Stimulated activated CD8-positive, alpha-beta memory T cell treated with anti-CD3 and anti-CD28 coated beads, Interleukin-7, amount 100 ng/mL, for 24 hours (primary cell): ENCODE measurements at regions not wholly inside any gene's neighbourhood (a gene's known extent, or its start where the extent isn't known, plus 50 kb on each side); places are given as distances from the start of the nearest gene placed in this dataset.

Experiments
- DNase-seq: peaks from one replicate; pipeline ENCODE4 v3.0.0-alpha.2; 2020; ENCODE audit warnings: low read depth

DNA sequence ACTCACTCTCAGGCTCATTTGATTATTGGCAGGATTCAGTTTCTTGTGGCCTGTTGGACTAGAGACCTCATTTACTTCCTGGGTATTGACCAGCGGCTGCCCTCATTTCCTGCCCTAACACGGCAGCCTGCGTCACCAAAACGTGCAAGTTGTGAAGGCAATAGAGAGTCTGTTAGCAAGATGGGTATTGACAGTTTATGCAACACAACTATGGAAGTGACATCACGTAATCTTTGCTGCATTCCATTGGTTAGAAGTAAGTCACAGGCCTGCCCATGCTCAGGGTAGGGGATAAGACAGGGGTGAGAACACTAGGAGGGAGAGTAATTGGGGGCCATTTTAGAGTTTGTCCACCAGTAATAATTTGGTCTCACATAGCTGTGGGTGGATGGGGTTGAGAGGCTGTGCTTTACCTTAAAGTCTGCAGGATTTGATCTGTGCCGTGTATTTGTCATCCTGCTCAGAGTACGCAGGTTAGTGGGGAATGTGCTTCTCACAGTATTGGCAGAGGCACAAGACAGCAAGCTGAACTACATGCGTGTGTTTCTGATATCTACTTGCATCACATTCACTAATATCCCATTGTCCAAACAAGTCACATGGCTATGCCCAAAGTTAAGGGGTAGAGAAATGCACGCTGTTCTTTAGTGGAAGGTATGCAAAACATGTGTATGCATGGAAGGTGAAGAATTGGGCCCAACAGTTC, 83.3 kb downstream of the EDEM1 start:
- no peak for DNase-seq

DNA sequence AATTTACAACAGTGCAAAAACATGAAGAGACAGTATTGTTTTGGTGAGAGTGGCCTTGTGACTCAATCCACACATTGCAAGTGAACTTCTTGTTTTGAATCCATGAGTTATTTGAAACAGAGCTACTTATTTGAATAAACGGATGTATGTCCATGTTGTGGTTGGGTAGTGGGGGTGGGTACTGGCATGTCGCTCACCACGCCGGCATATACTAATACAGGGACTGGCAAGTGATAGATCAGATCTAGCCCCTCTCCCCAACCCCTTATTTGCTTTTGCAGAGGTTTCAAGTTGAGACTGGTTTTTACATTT, 83.8 kb downstream of the EDEM1 start:
- DNase-seq: no peak

DNA sequence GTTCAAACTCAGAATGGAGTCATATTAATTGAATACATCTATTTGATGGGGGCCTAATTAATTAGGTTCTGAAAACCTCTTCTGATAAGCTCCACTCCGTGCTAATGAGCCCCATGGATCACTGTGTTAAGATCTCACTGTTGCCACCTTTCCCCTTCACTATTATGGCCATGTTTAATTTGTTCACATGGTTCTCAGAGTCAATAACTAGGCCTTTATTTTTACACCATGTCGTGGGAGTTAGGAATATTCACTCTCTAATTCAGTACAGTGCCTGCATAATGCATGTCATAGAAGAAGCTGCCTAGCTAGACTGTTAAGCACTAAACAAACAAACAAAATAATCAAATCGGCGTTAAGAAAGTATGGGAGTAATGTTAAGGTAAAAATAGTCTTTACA, 84.9 kb downstream of the EDEM1 start:
- DNase-seq: no peak

DNA sequence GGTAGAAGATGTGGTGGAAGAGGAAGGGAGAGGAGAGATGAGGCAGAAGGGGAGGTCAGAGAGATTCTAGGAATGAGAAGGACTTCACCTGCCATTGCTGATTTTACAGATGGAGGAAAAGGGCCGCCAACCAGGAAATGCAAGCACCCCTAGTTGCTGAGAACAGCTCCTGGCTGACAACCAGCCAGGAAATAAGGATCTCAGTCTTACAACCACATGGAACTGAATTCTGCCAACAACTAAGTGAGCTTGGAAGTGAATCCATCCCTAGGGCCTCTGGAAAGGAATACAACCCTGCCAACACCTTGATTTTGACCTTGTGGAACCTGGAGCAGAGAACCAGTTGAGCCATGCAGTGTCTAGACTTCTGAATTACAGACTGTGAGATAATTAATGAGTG, 86.6 kb downstream of the EDEM1 start:
- no peak for DNase-seq

DNA sequence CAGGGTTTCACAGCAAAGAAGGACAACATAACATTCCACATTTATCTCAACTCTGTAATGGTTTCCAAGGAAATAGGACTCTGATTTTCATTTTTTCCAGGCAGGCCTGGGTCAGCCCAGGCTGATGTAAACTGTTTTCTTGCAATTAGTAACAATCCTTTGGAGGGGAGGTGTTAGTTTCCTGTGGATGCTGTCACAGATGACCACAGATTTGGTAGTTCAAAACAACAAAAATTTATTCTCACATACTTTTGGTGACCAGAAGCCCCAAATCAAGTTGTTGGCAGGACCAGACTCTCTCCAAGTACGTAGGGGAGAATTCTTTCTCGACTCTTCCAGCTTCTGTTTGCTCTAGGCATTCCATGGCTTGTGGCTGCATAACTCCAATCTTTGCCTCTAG, 88.0 kb downstream of the EDEM1 start:
- DNase-seq: no peak

DNA sequence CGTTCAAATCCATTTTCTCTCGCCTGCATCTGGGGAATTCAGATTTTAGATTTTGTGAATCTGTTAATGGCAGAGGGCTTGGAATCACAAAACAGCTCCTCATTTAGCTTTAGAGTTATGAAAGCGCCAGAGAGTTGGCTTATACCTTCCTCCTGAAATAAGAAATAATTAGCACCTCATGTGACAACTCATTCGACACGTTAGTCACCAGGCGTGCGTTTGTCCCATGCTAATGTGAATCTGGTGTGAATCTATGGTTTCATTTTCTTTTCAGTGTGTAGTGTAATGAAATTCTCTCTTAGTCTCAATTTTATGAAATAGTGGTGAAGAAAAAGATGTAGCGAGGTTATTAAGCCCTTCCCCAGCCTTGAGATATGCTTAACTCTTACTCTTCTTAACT, 89.4 kb downstream of the EDEM1 start:
- no peak for DNase-seq

DNA sequence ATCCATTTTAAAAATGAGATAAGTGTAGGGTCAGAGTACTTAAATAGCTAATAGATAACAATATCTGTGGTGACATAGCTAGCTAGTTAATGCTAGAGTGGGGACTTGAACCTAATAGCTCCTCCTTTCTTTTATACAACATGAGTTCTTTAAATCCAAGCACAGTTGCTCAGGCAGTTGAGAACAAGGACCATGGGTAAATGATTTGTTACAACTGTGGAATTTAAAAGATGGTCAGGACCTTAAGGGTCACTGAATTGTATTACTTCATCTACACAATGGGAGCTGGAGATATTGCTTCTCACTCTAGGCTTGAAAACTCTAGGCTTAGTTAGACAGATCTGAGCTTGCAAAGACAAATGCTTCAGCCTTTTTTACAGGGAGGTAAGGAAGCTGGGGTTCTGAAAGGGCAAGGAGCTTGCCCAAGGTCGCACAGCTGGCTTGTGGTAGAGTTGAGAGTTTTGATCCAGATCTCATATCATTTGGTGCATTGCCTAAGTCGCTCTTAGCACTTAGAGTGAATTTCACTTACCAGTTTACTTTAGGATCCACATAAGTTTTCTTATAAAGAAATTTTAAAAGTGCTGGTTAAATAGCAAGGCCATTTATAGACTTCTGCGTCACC, 90.2 kb downstream of the EDEM1 start:
- DNase-seq: no peak

DNA sequence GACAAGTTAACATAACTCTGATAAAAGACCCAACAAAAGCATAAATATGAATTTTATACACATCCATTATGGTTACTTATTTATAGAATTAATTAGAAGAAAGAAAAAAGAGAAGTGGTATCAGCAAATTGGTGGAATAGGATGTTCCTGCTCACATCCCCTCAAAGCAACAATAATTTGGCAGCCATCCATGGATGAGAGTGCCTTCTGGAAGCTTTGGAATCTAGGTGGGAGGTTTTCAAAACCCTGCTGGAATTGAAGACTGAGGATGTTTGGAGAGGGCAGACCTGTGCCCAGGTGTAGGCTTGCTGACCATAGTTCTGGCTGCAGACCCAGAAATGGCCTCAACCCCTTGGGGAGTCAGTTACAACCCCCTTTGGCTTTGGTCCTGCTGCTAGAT, 91.2 kb downstream of the EDEM1 start:
- no peak for DNase-seq

DNA sequence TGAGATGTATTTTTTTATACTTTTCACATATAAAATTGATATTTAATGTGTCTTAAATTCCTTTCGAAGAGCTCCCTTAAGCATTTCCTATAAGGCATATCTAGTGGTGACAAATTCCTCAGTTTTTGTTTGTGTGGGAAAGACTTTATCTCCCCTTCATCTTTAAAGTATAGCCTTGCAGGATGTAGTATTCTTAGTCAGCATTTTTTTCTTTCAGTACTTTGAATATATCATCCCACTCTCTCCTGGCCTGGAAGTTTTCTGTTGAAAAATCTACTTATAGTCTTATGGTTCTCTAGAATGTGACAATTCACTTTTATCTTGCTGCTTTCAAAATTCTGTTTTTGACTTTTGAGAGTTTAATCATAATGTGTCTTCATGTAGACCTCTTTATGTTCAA, 95.2 kb downstream of the EDEM1 start:
- no peak for DNase-seq

DNA sequence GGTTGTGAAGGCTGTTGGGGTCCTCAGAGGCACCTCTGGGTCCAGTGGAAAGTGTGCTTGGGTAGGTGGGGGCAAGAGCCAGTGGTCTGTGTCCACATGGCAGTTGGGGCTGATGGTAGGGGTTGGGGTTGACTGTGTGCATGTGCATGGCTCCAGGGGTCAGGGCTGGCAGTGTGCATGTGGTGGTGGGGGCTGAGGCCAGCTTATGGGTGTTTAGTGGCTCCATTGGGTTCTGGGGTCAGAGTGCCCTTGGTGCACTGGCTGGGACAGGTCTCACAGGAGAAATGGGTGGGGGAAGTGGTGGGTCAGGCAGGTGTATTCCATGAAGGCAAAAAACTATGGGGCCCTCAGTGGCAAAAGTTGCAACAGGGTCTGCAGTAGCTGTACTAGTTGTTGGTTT, 97.9 kb downstream of the EDEM1 start:
- no peak for DNase-seq

DNA sequence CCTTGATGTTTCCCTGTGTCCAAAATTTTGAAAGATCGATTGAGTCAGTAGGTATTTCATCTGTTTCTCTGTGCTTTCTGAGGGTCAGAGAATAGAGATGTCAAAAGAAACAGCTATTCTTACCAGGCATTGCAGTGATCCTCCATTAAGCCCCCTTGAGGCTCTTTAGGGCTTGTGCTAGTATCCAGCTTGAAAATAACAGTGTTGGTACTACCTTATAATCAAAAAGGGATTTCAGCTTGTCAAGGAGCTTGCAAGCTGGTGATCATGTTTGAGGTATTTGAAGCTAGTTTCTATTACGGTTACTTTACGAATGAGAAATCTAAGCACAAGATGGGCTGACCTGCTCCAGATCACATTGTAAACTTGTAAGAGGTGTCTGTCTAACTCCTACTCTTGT, 103.4 kb downstream of the EDEM1 start:
- DNase-seq: no peak

DNA sequence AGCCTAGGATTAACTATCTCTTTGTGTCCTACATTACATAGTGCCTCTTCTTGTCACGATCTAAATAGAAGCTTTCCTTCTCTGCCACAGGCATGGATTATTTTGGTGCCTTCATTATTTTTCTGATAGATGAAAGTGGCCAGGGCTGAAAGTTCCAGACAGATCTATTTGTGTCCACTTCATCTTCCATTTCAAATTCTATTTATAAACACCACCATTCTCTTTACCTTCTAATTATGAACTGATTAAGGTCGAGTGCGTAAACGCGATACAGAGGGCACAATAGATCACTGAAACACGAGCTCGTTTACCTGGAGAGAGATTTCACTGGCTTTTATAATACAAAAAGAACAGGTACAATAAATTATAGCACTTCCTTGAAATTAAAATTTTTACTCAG, 105.0 kb downstream of the EDEM1 start:
- no peak for DNase-seq

DNA sequence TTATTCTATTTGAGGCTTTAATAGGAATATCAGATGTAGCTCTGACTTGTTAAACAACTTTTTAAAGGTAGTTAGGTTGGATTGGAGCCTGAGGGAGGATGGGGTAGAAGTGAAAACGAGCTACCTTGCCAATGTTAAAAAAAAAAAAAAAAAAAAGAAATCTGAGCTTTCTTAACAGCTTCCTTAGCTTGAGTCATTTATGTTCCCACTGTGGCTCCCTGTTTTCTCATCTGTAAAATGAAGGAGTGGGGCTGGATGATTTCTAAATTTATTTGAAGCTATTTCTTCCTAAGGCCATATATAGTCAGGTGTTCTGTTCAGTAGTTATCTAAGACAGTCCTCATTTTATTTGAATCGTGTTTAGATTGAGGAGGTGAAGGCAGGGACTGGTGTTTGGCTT, 105.7 kb downstream of the EDEM1 start:
- no peak for DNase-seq

DNA sequence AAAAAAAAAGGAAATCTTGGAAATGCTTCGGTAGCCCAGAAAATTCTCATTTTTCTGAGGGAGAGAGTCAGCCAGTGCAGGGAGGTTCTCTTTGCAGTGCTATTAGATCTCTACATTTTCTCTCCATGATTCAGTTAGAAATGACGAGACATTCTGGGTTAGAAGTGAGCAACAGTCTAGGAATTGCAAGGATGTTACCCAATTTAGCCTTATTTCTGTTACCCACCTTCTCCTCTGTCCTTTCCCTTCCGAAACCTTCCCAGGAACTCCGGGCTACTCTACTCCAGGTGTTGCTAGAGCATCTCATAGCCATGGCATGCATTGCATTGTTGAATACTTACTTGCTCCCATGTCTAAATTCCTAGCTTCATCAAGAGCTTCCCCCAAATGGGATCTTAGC, 106.8 kb downstream of the EDEM1 start:
- no peak for DNase-seq

DNA sequence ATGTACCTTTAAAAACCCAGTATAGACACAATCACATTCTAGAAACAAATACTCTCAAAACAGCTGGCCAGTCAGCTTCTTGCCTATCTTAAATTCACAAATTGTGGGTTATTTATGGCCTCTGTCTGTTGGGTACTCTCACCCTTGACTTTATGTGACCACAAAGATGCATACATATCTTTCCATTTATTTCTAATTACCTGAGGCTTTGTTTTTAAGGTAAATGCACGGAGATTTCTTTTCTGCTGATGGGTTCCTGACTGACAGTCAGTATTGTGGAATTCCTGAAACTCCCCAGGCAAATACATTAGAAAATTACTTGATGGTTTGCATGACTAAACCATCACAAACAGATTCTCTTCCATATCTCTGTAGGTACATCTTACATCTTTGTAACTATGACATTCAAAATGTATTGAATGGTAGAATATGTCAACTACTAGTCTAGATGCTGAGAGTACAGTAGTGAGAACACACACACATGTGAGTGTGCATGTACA, 107.7 kb downstream of the EDEM1 start:
- DNase-seq: no peak

DNA sequence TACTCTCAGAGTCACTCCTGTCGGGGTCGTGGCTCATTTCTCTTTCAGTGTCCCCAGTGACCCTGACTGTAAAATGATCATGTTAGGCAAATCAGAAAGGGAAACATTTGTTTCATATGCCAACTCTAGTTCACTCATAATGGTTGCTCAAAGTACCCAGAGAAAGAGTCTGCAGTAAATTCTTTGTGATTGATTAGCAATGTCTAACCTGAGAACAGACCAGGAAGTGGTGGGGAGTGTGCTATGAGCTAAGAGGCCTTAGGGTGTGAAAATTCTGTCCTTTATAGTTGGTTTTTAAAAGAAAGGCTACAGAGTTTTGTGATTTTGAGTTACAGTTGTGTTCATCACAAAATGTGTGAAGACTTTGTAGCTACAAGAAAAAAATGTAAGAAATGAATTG, 108.9 kb downstream of the EDEM1 start:
- DNase-seq: no peak

DNA sequence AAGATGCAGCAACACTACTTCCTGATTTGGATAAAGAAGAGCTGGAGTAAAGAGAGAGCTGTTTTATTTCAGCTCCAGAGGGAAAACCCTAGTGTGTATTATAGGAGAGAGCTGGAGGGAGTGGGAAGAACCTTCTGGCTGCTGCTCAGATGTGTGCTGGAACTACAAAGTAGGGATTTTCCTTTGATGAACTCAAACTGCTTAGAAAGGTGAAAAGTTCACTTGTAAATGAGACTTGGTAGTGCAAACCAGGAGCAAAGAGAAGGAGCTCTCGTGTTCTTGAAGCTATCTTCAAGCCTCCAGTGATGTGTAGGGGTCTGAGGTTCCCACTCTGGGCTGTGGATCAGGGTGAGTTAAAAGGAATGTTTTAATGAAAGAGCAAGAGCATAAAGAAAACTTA, 110.4 kb downstream of the EDEM1 start:
- DNase-seq: no peak

DNA sequence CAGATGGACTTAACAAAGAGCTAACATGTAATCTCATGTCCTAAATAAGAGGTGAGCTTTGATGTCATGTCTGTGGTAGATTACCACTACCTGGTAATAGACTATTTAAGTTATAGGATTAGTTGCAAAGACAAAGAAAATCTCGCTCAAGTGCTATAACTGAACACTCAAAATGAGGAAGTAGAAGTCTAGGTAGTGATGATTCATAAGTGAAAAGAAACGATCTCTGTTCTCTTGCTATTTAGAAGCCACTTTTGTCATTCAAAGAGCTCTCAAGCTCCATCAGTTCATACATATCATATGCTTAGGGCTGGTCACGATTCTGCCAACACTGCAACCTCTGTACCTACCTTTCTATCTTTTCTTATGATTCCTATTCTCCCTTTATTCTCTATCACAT, 110.9 kb downstream of the EDEM1 start:
- DNase-seq: no peak

DNA sequence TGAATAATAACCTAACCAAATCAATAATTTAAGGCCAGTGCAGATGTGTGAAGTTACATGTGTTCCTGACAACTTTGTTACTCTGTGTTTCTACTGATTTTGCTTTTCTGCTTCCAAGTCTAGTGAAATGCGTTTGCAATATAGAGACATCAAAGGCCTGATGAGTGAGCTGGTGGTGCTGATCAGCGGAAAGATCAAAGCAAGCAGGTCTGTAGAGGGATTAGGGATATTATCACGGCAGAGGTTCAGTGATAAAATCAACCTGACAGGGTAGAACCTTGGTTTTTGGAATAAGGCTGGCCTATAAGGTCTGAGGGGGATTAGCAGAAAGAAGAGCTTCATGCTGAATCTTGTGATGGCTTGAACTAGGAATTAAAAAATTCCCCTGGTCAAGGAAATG, 111.7 kb downstream of the EDEM1 start:
- DNase-seq: no peak

DNA sequence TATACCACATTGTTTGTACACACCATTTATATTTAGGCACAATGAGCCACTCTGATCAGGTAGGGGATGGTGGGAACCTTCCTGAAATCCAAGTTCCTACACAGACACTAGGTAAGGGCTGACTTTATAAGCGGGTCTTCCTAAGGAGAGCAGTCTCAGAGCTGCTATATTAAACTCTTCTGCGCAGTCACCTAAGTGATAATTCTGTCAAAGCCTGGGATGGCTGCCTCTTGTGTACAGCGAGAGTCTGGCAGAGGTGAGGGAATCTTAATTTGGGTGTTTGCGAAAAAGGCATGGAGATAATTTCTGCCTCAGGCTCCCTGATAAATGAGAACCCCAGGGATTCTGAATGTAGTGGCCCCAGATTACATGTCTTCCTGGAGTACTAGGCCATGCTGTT, 113.1 kb downstream of the EDEM1 start:
- DNase-seq: no peak

DNA sequence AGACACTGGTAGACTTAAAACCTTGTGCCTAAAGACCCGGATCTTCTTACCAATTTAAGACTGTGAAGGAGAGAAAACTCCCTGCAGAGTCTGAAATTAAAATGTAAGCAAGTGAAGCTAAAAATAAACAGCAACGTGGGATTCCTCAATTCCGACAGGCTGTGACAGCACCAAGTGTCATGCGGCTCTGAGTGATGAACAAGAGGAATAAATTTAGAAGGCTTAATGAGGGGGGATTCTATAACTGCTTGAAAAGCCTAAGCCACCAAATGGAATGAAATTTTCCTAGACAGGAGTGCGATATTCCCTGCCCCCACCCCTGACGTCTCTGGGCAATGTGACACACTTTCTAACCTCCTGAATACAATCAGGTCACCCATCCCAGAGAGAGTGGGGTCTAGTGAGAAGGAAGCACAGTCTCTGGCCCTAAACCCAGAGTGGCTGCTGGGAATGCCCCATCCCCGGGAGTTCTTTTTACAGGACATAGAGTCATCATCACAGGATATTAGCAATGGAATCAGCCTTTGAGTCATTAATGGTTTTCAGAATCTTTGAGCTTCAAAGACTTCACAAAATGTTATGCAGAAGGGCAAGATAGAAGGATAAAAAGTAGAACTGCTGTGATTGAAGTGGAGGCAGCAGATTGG, 114.3 kb downstream of the EDEM1 start:
- DNase-seq: no peak

DNA sequence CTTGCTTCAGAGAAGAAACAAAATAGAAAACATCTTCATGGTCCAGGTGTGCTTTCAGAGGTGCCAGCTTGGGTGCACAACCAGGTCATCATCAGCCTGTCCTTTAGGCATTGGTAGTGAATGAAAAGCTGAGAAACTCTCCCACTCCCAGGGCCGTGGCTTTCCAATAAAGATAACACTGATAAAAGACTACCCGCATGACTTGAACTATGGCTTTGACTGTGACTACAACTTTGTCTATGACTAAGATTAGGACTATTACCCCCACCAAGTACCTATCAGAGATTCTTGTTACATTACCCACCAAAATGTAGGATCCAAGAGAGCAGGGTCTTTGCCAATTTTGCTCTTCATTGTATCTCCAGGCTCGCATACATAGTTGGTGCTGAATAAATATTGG, 115.2 kb downstream of the EDEM1 start:
- no peak for DNase-seq

DNA sequence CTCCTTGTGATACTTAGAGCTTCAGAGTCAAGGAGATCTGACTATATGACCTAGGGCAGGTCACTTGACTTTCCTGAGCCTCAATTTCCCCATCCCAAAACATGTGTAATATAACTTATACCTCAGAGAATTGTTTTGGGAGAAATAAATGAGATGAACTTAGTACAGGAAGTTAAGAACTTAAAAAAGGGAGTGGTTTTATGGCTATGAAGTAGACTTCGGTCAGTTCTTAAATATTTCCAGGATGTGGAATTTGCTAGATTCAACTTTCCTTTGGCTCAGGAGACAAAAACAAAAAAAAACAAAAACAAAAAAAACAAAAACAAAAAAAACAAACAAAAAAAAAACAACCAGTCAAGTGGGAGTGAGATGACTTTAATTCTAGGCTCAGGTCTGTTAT, 116.7 kb downstream of the EDEM1 start:
- DNase-seq: no peak
